Renal cortex interstitium (tissue), 11 donors: ENCODE measurements at regions not wholly inside any gene's neighbourhood (a gene's known extent, or its start where the extent isn't known, plus 50 kb on each side); places are given as distances from the start of the nearest gene placed in this dataset.
"Not testable (repeated sequence)": the region's sequence is repeated elsewhere in the genome, so short reads cannot be mapped to it uniquely, and the experiment has no call there.

Experiments
- DNase-seq, 11 donors: peaks; one replicate each; pipeline ENCODE4 v3.0.0-alpha.2; 2013; ENCODE audit warnings: low read depth in 9 of 11, low spot score in 4 of 11; ENCODE audit errors: extremely low read depth in 1 of 11

- DNase-seq, result no peak
These were observed 354.8 kb downstream of the AEBP2 start for GRCh38 chr12:19794116-19794515.

- DNase-seq, result no peak
These were observed 359.9 kb downstream of the AEBP2 start for GRCh38 chr12:19799216-19799615.

GRCh38 chr12:19799895-19800602 is 360.8 kb downstream of the AEBP2 start:
- no peak for DNase-seq

DNA sequence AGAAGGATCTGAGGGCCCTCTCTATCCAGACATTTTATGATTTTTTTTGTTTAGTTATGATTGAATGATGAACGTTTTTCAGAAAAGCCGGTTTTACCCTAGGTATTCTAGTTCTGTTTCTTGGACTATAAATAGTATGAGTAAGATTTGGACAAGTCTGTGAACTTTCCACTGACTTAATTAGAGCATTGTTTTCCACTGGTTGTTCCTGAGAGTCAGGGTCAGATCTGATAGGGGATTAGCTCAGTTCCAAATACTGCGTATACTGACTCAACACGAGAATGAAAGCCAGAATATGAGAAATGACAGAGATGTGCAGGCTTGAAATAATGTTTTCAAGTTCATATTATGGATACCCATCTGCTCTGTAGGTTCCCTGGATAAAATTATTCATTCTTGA is 361.6 kb downstream of the AEBP2 start:
- DNase-seq, result no peak

- no peak for DNase-seq
These were observed 362.6 kb downstream of the AEBP2 start for GRCh38 chr12:19801941-19802340.

GRCh38 chr12:19802915-19803314 is 363.6 kb downstream of the AEBP2 start:
- no peak for DNase-seq

DNA sequence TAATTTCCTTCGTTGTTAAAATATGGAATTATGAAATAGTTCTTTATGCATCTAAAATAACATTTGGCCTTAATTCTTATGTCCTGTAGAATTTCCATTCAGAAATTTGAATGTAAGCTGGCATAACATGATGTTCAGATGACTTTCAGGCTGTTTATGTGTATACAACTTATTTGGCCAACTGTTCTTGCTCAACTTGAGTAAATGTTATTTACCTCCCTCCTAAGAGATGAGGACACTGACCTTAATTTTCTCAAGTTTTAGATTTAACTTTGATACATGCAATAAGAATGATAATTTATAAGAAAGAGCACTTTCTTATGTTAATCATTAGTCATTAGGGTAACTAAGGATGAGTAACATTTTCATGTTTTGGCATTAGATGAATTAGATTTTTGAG is 365.4 kb downstream of the AEBP2 start:
- DNase-seq, result no peak

GRCh38 chr12:19808371-19808770 is 369.1 kb downstream of the AEBP2 start:
- no peak for DNase-seq

GRCh38 chr12:19810213-19810612 is 370.9 kb downstream of the AEBP2 start:
- DNase-seq, result no peak

GRCh38 chr12:19811922-19812321 is 372.6 kb downstream of the AEBP2 start:
- no peak for DNase-seq

DNA sequence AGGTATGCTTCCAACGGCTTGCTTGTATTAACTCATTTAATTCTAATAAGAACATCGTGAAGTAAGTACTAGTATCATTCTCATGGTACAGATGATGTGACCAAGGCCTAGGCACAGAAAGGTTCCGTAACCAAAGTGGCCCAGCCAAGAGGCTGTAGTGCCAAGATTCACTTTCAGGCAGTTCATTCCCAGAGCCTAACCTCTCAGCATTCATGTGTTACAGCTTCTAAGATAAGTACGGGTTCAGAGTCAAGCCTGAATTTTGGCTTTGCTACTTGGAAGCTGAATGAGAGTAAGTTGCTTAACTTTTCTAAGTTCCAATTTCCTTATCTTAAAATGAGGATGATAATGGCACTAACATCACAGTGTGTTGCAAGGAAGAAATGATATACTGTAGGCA is 379.9 kb downstream of the AEBP2 start:
- DNase-seq, result no peak

DNA sequence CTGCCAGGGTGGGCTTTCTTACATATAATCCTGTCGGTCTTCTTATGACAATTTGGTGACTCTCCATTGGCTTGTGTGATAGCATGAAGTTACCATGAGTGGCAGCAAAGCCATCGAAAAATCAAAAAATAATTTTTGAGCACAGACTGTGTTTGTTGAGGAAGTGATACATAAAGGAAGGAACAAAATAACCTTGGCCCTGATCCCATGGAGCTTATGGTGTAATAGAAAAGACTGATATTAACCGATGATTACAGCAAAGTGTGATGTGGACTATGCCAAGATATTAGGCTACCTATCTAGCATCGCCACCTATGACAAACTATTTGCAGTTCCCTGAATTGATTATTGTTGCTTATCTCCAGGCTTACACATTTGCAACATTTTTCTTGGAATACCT is 383.2 kb downstream of the AEBP2 start:
- DNase-seq, result no peak

DNA sequence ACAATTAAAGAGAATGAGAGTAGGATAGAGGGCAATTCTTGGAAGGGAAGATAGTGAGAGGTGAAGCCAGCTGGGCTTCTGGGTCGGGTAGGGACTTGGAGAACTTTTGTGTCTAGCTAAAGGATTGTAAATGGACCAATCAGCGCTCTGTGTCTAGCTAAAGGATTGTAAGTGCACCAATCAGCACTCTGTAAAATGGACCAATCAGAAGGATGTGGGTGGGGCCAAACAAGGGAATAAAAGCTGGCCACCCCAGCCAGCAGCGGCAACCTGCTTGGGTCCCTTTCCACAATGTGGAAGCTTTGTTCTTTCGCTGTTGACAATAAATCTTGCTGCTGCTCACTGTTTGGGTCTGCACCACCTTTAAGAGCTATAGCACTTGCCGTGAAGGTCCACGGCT is 384.0 kb downstream of the AEBP2 start:
- not testable (repeated sequence) for DNase-seq

DNA sequence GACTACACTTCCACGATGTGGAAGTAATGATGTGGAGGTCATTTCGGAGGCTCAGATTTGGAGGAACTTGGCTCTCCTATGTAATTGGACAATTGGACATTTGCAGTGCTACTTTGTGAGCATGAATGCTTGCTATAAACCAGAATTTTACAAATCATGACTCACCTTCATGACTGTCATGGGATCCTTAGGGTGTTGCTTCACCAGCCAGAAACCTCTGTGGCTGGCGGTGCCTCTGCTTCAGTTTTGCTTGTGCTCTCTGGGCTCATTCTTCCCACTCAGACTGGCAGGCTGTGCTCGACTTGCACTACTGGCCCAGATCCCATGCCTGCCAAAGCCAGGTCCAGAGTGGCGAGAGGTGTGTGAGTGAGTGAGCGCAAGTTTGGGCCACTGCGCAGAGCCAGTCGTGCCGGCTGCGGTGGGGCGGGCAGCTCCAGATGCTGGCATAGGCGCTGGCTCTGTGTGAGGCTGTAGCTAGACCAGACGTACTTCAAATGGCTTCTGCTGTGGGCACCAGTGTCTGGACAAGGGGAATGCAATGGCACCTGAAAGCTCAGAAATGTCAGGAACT is 387.8 kb downstream of the AEBP2 start:
- DNase-seq, result no peak

GRCh38 chr12:19829100-19829853 is 390.0 kb downstream of the AEBP2 start:
- no peak for DNase-seq

DNA sequence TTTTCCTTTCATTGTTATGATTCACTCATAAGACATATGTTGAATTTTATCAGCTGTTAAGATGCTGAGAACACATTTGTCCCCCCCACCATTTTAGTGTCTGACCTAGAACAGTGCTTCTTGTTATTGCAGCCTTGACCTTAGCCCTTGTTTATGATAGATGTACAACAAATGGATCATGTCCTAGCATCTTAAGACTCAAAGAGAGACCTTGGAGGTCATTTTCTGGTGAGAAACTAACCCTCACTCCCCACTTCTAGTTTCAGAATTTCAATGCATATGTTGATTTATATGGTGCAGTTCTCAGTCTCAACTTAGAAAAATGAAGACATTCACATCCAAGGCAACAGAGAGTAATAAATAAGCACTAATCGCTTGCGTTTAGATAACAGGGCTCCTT is 391.2 kb downstream of the AEBP2 start:
- DNase-seq, result peak in 7 of 11 donors; percentile 34 to 67 (median 60)

- no peak for DNase-seq
These were observed 394.6 kb downstream of the AEBP2 start for GRCh38 chr12:19833775-19834501.

DNA sequence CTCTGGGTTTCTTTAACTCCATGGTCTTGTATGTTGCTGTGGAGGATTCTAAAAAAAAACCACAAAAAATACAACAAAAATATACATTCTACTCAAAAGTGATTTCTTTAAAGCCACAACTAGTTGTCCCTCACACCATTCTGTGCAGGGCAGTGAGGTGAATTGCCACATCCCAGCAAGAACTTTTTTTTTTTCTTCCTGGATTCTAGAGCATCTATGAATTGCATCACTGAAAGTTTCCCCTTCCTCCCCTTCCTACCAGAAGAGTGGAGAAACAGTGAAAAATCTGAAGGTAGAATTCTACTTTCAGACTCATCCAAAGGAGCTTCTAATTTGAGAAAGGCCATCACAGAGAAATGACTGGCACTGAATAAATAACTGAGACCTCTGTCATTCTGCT is 395.3 kb downstream of the AEBP2 start:
- DNase-seq, result no peak

DNA sequence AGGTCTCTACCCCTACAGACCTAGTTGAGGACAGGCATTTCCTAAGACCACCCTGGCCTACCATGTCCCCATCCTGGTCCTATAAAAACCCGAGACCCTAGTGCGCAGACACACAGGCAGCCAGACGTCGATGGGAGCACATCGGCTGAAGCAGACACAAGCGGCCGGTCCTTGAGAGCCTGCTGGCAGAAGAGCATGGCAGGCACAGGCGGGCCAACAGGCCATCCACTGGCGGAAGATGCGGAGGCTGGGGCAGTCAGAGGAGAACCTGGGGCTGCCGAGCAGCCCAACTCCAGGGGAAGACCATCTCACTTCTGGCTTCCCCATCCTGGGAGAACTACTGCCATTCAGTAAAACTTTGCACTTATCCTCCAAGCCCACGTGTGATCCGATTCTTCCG is 396.8 kb downstream of the AEBP2 start:
- DNase-seq, result no peak

- DNase-seq, result no peak
These were observed 397.2 kb downstream of the AEBP2 start for GRCh38 chr12:19836456-19836855.
